K562 (cell line): ENCODE measurements at regions not wholly inside any gene's neighbourhood (a gene's known extent, or its start where the extent isn't known, plus 50 kb on each side); places are given as distances from the start of the nearest gene placed in this dataset.

Experiments used
- ATAC-seq: fragments of 200-7000 bp; cut with Tn5 transposase; 3 replicates; pipeline ENCODE4 v1.9.1; 2020; ENCODE audit warnings: moderate library complexity
- BruUV-seq: library from RNA; stranded (reverse); fragments of 400-500 nt; replicated peaks from 2 replicates; lab custom pipeline; 2021; lab: Mats Ljungman, UMichigan
- CTCF ChIA-PET: fragments of 300-600 bp; formaldehyde crosslinking; extraction: SDS; loops from one replicate; lab custom pipeline; 2021; ENCODE audit warnings: low intra/inter-chr PET ratio; lab: Yijun Ruan, JAX
- POLR2A ChIA-PET: fragments of 300-600, 350-650 bp; sonication (Branson Sonifier 250); formaldehyde crosslinking; extraction: SDS; loops from one replicate; lab custom pipeline; 2021; ENCODE audit warnings: antibody characterized with exemption, inconsistent platforms; lab: Yijun Ruan, JAX
- DNase-seq, 4 experiments: peaks; one replicate each; pipeline versions ENCODE4 v3.0.0 to v3.0.0-alpha.2; 2011 to 2018; ENCODE audit warnings: low spot score in 3 of 4, mixed read lengths in 3 of 4; ENCODE audit errors: extremely low read depth in 1 of 4
- FAIRE-seq: peaks from 2 replicates; lab custom pipeline; 2011; peaks lifted over from hg19 to GRCh38; lab: Jason Lieb, UNC
- H2AFZ ChIP-seq: 2 replicates; pipeline ENCODE4 v1.6.0; 2011; ENCODE audit warnings: low read depth, low read length, control low read depth, inconsistent platforms
- H3K27ac ChIP-seq: fragments of 200-600 bp; 3 replicates; pipeline ENCODE4 v1.8.0; 2011; ENCODE audit warnings: low read depth, mild to moderate bottlenecking, control low read depth, inconsistent platforms, low read length, moderate library complexity, mixed read lengths; ENCODE audit errors: extremely low read depth
- H3K27me3 ChIP-seq, 2 experiments: fragments of 300-600 bp in 1 of 2; 2 replicates in 1 of 2; 3 replicates in 1 of 2; pipeline versions ENCODE4 v1.6.0 to v1.8.0; 2011; ENCODE audit warnings: inconsistent platforms in 2 of 2, low read length in 2 of 2, mild to moderate bottlenecking in 1 of 2, mixed read lengths in 1 of 2, moderate library complexity in 1 of 2; ENCODE audit not compliant: control insufficient read depth in 2 of 2, insufficient read depth in 2 of 2
- H3K36me3 ChIP-seq: fragments of 300-600 bp; 3 replicates; pipeline ENCODE4 v1.8.0; 2011; ENCODE audit warnings: mild to moderate bottlenecking, low read length, inconsistent platforms; ENCODE audit not compliant: control insufficient read depth, insufficient read depth
- H3K4me1 ChIP-seq, 2 experiments: fragments of 200-600 bp in 1 of 2; replicated peaks in 1 of 2; 2 replicates in 1 of 2; 3 replicates in 1 of 2; pipeline versions ENCODE4 v1.5.1 to v1.8.0; 2011; ENCODE audit warnings: inconsistent platforms in 2 of 2, low read length in 2 of 2, mild to moderate bottlenecking in 1 of 2, mixed read lengths in 1 of 2, moderate library complexity in 1 of 2; ENCODE audit not compliant: control insufficient read depth in 2 of 2, insufficient read depth in 2 of 2
- H3K4me2 ChIP-seq: 2 replicates; pipeline ENCODE4 v1.6.1; 2011; ENCODE audit warnings: low read length, control low read depth, inconsistent platforms, mixed read lengths; ENCODE audit not compliant: insufficient read depth
- H3K4me3 ChIP-seq: fragments of 200-600 bp; sonication (generic), shearing (Covaris generic); 2 replicates; pipeline ENCODE4 v1.5.1; 2016; ENCODE audit warnings: control low read depth, inconsistent platforms
- H3K79me2 ChIP-seq: fragments of 200-600 bp; 3 replicates; pipeline ENCODE4 v1.8.0; 2011; ENCODE audit warnings: low read length, inconsistent platforms; ENCODE audit not compliant: control insufficient read depth, insufficient read depth
- H3K9ac ChIP-seq, 2 experiments: 2 replicates each; pipeline versions ENCODE4 v1.6.0 to v1.6.1; 2011; ENCODE audit warnings: low read depth in 2 of 2, low read length in 2 of 2, control low read depth in 1 of 2, inconsistent platforms in 1 of 2, mild to moderate bottlenecking in 1 of 2, mixed read lengths in 1 of 2; ENCODE audit not compliant: insufficient read depth in 1 of 2
- H3K9me1 ChIP-seq: one replicate; pipeline ENCODE4 v1.6.0; 2011; ENCODE audit warnings: inconsistent platforms, mild to moderate bottlenecking, low read length, moderate library complexity; ENCODE audit not compliant: control insufficient read depth, insufficient read depth
- H3K9me3 ChIP-seq: replicated peaks from 2 replicates; pipeline ENCODE4 v1.5.1; 2011; ENCODE audit warnings: low read depth, low read length, inconsistent platforms; ENCODE audit not compliant: control insufficient read depth, insufficient read depth
- H4K20me1 ChIP-seq: replicated peaks from 2 replicates; pipeline ENCODE4 v1.6.1; 2011; ENCODE audit warnings: low read length, inconsistent platforms, mixed read lengths; ENCODE audit not compliant: control insufficient read depth, insufficient read depth
- ASH1L ChIP-seq: fragments of 450-650 bp; IDR thresholded peaks from 2 replicates; pipeline ENCODE4 v1.6.1; 2018; ENCODE audit warnings: borderline replicate concordance, mild to moderate bottlenecking, low read depth; ENCODE audit not compliant: partially characterized antibody
- BRF1 ChIP-seq: IDR thresholded peaks from 3 replicates; pipeline ENCODE4 v1.6.1; 2011; ENCODE audit warnings: borderline replicate concordance, mild to moderate bottlenecking; ENCODE audit not compliant: insufficient read length; ENCODE audit errors: extremely low read depth
- CSDE1 ChIP-seq, 2 experiments: fragments of 450-650 bp; IDR thresholded peaks; 2 replicates each; pipeline ENCODE4 v1.6.1; 2016; ENCODE audit warnings: mild to moderate bottlenecking in 1 of 2
- ETV6 ChIP-seq, 3 experiments: fragments of 150-350 bp in 1 of 3; sonication (generic) in 1 of 3; formaldehyde crosslinking in 1 of 3; IDR thresholded peaks; 2 replicates each; pipeline versions ENCODE4 v1.6.1 to v1.8.0; 2014 to 2022; ENCODE audit warnings: borderline replicate concordance in 2 of 3, low read depth in 2 of 3, antibody characterized with exemption in 1 of 3, low read length in 1 of 3, mild to moderate bottlenecking in 1 of 3, missing genetic modification reagents in 1 of 3
- GTF2E2 ChIP-seq: fragments of 200-800 bp; sonication (Bioruptor generic); IDR thresholded peaks from 2 replicates; pipeline ENCODE4 v1.6.1; 2016; ENCODE audit warnings: missing genetic modification characterization, missing compliant biosample characterization
- HSF4 ChIP-seq: fragments of 250-450 bp; sonication (Bioruptor Pico); IDR thresholded peaks from 2 replicates; pipeline ENCODE4 v2.1.2; 2022; ENCODE audit warnings: mild to moderate bottlenecking, moderate library complexity, borderline replicate concordance
- NFE2 ChIP-seq: IDR thresholded peaks from 2 replicates; pipeline ENCODE4 v1.6.1; 2014; ENCODE audit warnings: antibody characterized with exemption, low read depth
- NR1H2 ChIP-seq: sonication (generic); formaldehyde crosslinking; IDR thresholded peaks from 2 replicates; pipeline ENCODE4 v1.4.0; 2020; ENCODE audit warnings: mild to moderate bottlenecking, missing genetic modification reagents
- PHF21A ChIP-seq: fragments of 450-650 bp; IDR thresholded peaks from 2 replicates; pipeline ENCODE4 v1.6.1; 2017; ENCODE audit warnings: low read depth, borderline replicate concordance
- POLR2H ChIP-seq: IDR thresholded peaks from 2 replicates; pipeline ENCODE4 v1.6.1; 2016; ENCODE audit warnings: missing genetic modification characterization, low read depth, mild to moderate bottlenecking, control low read depth, missing compliant biosample characterization, moderate library complexity
- SMC3 ChIP-seq: conservative IDR thresholded peaks from 2 replicates; pipeline ENCODE4 v1.6.1; 2011; ENCODE audit warnings: low read depth, low read length, improper control_type of control experiment; ENCODE audit not compliant: insufficient read depth
- SNRNP70 ChIP-seq: fragments of 200-400 bp; formaldehyde crosslinking; optimal IDR thresholded peaks from 2 replicates; pipeline ENCODE3; 2017; ENCODE audit warnings: low read depth, low read length
- ZNF3 ChIP-seq: fragments of 250-450 bp; sonication (Bioruptor Pico); IDR thresholded peaks from 2 replicates; pipeline ENCODE4 v1.5.0; 2021; ENCODE audit warnings: mild to moderate bottlenecking, moderate library complexity
- ZNF408 ChIP-seq: fragments of 250-450 bp; sonication (Bioruptor Pico); IDR thresholded peaks from 2 replicates; pipeline ENCODE4 v1.4.0; 2020; ENCODE audit warnings: low read depth, mild to moderate bottlenecking, moderate library complexity
- ZNF780A ChIP-seq: fragments of 250-450 bp; sonication (Bioruptor Pico); IDR thresholded peaks from 2 replicates; pipeline ENCODE4 v1.5.0; 2021; ENCODE audit warnings: mild to moderate bottlenecking
- ZNF785 ChIP-seq: fragments of 250-450 bp; sonication (Bioruptor Pico); IDR thresholded peaks from 2 replicates; pipeline ENCODE4 v1.4.0; 2020; ENCODE audit warnings: mild to moderate bottlenecking
- WGBS: fragments of 100-300 bp; shearing (Covaris generic); methylation state at CpG from one replicate; pipeline ENCODE4 v1.1.6; 2016; ENCODE audit warnings: low coverage, mixed read lengths; ENCODE audit not compliant: insufficient coverage; ENCODE audit errors: missing lambda C conversion rate; 5-methylcytosine and 5-hydroxymethylcytosine counted together
- in situ Hi-C: fragments of 300-500 bp; cut with MboI; formaldehyde crosslinking; loops from 4 replicates; pipeline ENCODE4 v1.15.0; 2018; ENCODE audit warnings: inconsistent platforms, mixed read lengths
- intact Hi-C: fragments of 100-400 bp; cut with micrococcal nuclease; formaldehyde crosslinking; loops from 2 replicates; pipeline ENCODE4 v1.14.2; 2022
- TF ChIP-seq, protein P1 (sequence below): fragments of 200-800 bp; sonication (Bioruptor generic); IDR thresholded peaks from 2 replicates; pipeline ENCODE4 v1.6.1; 2017; ENCODE audit warnings: missing genetic modification characterization, missing compliant biosample characterization

- no peak overlapping the region for H3K9ac ChIP-seq
- ATAC-seq (no peak), FAIRE-seq (no peak), DNase-seq (no peak)
- ChIA-PET CTCF (interaction anchor here (0.6 kb wide), 1 partner anchor 856 kb away, joined by 3 read pairs; no protein-coding TSS in a partner anchor), POLR2A (no interaction called here)
- H3K27me3 ChIP-seq, result no peaks in the 10 kb centered on the region
- H3K36me3 ChIP-seq, result no peaks in the 10 kb centered on the region
- no peak overlapping the region for H3K4me3 ChIP-seq
- in situ Hi-C loops, result no loop called here
- no peaks in the 10 kb centered on the region for H4K20me1 ChIP-seq
- intact Hi-C loops, result no loop called here
- 0% methylated on average over 1 of the region's 4 CpGs for WGBS
- no peak for TF ChIP-seq CSDE1 (IDR thresholded peaks at IDR 0.05)
- TF ChIP-seq BRF1, result no peak
- no peak for TF ChIP-seq ZNF785
- no peak for TF ChIP-seq SNRNP70
- H3K9me3 ChIP-seq, result no peaks in the 10 kb centered on the region
- no peak overlapping the region for H2AFZ ChIP-seq
- H3K27ac ChIP-seq, result no peak overlapping the region
- no peaks in the 10 kb centered on the region for H3K9me1 ChIP-seq
- H3K4me1 ChIP-seq, result no peaks in the 10 kb centered on the region
- BruUV-seq, result no TSS peak
- no peaks in the 10 kb centered on the region for H3K79me2 ChIP-seq
- no peak overlapping the region for H3K4me2 ChIP-seq
These were observed 481.6 kb upstream of the ACVR2A start for GRCh38 chr2:147363181-147363580.

DNA sequence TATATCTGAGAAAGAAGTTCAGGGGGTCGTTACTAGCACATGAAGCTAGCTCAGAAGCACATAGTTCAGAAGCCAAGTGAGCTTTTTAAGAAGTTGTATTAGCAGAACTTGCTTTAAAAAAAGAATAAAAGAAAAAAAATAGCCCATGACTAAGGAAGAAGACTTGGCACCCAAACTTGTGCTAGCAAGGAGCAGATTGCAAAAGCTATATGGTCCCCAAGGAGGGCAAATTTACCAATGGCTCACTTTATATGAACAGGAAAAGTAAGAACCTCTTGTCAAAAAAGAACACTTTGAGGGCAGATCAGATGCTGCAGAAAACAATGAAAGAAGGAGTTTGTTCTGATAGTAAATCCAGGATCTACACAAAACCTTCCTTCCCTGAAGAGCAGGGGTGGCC, 486.5 kb upstream of the ACVR2A start:
- intact Hi-C loops (no loop called here), in situ Hi-C loops (no loop called here)
- WGBS, result 0% methylated on average over 1 of the region's 1 CpG
- FAIRE-seq (no peak), DNase-seq (no peak), ATAC-seq (no peak)
- no peaks in the 10 kb centered on the region for H3K27me3 ChIP-seq
- H3K9me1 ChIP-seq, result no peaks in the 10 kb centered on the region
- H3K4me2 ChIP-seq, result no peak overlapping the region
- H3K4me3 ChIP-seq, result no peak overlapping the region
- no peak overlapping the region for H3K9ac ChIP-seq
- ChIA-PET CTCF (no interaction called here), POLR2A (no interaction called here)
- no peaks in the 10 kb centered on the region for H3K4me1 ChIP-seq
- no peaks in the 10 kb centered on the region for H4K20me1 ChIP-seq
- H3K27ac ChIP-seq, result no peak overlapping the region
- no peaks in the 10 kb centered on the region for H3K79me2 ChIP-seq
- no peaks in the 10 kb centered on the region; the same call in 1 of the 2 replicates for H3K9me3 ChIP-seq
- no TSS peak for BruUV-seq
- H3K36me3 ChIP-seq, result no peaks in the 10 kb centered on the region
- H2AFZ ChIP-seq, result no peak overlapping the region
- TF ChIP-seq HSF4, result no peak
- no peak for TF ChIP-seq ETV6 (IDR thresholded peaks at IDR 0.05; ENCODE audit: borderline replicate concordance in 1 of 2, low read depth in 2 of 2, low read length in 1 of 2)
- no peak for TF ChIP-seq ETV6 (CRISPR knock-in tag; IDR thresholded peaks at IDR 0.05; ENCODE audit: borderline replicate concordance)
- TF ChIP-seq ZNF780A (CRISPR knock-in tag), result no peak
- TF ChIP-seq POLR2H (tag), result no peak
- no peak for TF ChIP-seq NR1H2
- TF ChIP-seq SMC3, result no peak
- no peak for TF ChIP-seq NFE2
- no peak for TF ChIP-seq GTF2E2
- TF ChIP-seq, protein P1, sequence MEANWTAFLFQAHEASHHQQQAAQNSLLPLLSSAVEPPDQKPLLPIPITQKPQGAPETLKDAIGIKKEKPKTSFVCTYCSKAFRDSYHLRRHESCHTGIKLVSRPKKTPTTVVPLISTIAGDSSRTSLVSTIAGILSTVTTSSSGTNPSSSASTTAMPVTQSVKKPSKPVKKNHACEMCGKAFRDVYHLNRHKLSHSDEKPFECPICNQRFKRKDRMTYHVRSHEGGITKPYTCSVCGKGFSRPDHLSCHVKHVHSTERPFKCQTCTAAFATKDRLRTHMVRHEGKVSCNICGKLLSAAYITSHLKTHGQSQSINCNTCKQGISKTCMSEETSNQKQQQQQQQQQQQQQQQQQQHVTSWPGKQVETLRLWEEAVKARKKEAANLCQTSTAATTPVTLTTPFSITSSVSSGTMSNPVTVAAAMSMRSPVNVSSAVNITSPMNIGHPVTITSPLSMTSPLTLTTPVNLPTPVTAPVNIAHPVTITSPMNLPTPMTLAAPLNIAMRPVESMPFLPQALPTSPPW (CRISPR knock-in tag), result no peak
- no peak for TF ChIP-seq ASH1L
- TF ChIP-seq ZNF408 (CRISPR knock-in tag), result no peak
- no peak for TF ChIP-seq PHF21A
- no peak for TF ChIP-seq ZNF3 (CRISPR knock-in tag)
